ENCODE measurements at regions not wholly inside any gene's neighbourhood (a gene's known extent, or its start where the extent isn't known, plus 50 kb on each side); places are given as distances from the start of the nearest gene placed in this dataset.

GRCh38 chr3:110027446-110028080, 690.2 kb upstream of the DPPA4 start (continued):
- TF ChIP-seq STAT6 (CRISPR knock-in tag; conservative IDR thresholded peaks at IDR 0.05; ENCODE audit: low read depth): no peak
- no peak for TF ChIP-seq NFATC4 (CRISPR knock-in tag; IDR thresholded peaks at IDR 0.05)
- no peak for TF ChIP-seq ZNF396 (CRISPR knock-in tag; IDR thresholded peaks at IDR 0.05; ENCODE audit: borderline replicate concordance)
- no peak for TF ChIP-seq ZBTB21 (CRISPR knock-in tag; IDR thresholded peaks at IDR 0.05; ENCODE audit: borderline replicate concordance)
- no peak for TF ChIP-seq SMAD3 (CRISPR knock-in tag; IDR thresholded peaks at IDR 0.05; ENCODE audit: borderline replicate concordance)

DNA sequence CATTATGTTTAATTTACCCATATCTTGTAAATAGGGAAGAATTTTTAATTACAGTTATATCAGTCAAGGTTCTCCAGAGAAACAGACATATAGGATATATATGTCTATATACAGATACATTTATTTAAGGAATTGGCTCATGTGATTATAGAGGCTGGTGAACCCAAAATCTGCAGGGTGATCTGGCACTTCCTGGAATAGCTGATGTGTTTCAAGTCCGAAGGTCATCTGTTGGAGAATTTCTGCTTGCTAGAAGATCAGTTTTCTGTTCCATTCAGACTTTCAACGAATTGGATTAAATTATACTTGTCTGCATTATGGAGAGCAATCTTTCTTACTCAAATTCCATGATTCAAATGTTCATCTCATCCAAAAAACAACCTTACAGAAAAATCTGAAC, 694.6 kb upstream of the DPPA4 start:
- POLR2A ChIA-PET: no interaction called here
- ATAC-seq: no peak
- no peaks in the 10 kb centered on the region for H3K27me3 Mint-ChIP-seq (ENCODE audit: low read depth)

GRCh38 chr3:110059431-110059830, 722.1 kb upstream of the DPPA4 start:
- no peaks in the 10 kb centered on the region for H3K4me1 Mint-ChIP-seq
- no peak for DNase-seq (ENCODE audit: low spot score)
- peaks cover 6% of the 10 kb centered on the region for H3K9me3 Mint-ChIP-seq
- H3K27ac Mint-ChIP-seq: no peak overlapping the region
- H3K27me3 Mint-ChIP-seq (ENCODE audit: low read depth): no peaks in the 10 kb centered on the region
- H3K36me3 Mint-ChIP-seq: no peaks in the 10 kb centered on the region
- H3K4me3 Mint-ChIP-seq: no peak overlapping the region
- ChIA-PET POLR2A (no interaction called here), CTCF (no interaction called here)
- no peak for ATAC-seq
- no peak for TF ChIP-seq ZNF423 (CRISPR knock-in tag; IDR thresholded peaks at IDR 0.05)
- no peak for TF ChIP-seq MYBL2 (CRISPR knock-in tag; IDR thresholded peaks at IDR 0.05)
- TF ChIP-seq IRF1 (CRISPR knock-in tag; IDR thresholded peaks at IDR 0.05): no peak
- TF ChIP-seq, protein P1, sequence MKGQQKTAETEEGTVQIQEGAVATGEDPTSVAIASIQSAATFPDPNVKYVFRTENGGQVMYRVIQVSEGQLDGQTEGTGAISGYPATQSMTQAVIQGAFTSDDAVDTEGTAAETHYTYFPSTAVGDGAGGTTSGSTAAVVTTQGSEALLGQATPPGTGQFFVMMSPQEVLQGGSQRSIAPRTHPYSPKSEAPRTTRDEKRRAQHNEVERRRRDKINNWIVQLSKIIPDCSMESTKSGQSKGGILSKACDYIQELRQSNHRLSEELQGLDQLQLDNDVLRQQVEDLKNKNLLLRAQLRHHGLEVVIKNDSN (CRISPR knock-in tag; IDR thresholded peaks at IDR 0.05): no peak
- no peak for TF ChIP-seq SP1 (CRISPR knock-in tag; conservative IDR thresholded peaks at IDR 0.05)
- no peak for TF ChIP-seq PRRX2 (CRISPR knock-in tag; IDR thresholded peaks at IDR 0.05)
- TF ChIP-seq ATF2 (CRISPR knock-in tag; IDR thresholded peaks at IDR 0.05; ENCODE audit: borderline replicate concordance, low read depth): no peak
- no peak for TF ChIP-seq STAT6 (CRISPR knock-in tag; conservative IDR thresholded peaks at IDR 0.05; ENCODE audit: low read depth)

More for the DNA sequence above, 694.6 kb upstream of the DPPA4 start:
- Mint-ChIP-seq H3K27ac (no peak overlapping the region), H3K4me1 (no peaks in the 10 kb centered on the region), H3K9me3 (peaks cover 17% of the 10 kb centered on the region), H3K36me3 (peaks cover 3% of the 10 kb centered on the region), H3K4me3 (no peak overlapping the region)
- CTCF ChIA-PET: no interaction called here
- TF ChIP-seq IRF1 (CRISPR knock-in tag; IDR thresholded peaks at IDR 0.05) (no peak), SP1 (CRISPR knock-in tag; conservative IDR thresholded peaks at IDR 0.05) (no peak), NFATC4 (CRISPR knock-in tag; IDR thresholded peaks at IDR 0.05) (no peak), NR2C2 (CRISPR knock-in tag; IDR thresholded peaks at IDR 0.05) (no peak), ATF1 (CRISPR knock-in tag; IDR thresholded peaks at IDR 0.05) (no peak), ZNF396 (CRISPR knock-in tag; IDR thresholded peaks at IDR 0.05; ENCODE audit: borderline replicate concordance) (no peak), FOXK1 (CRISPR knock-in tag; IDR thresholded peaks at IDR 0.05) (no peak), AR (CRISPR knock-in tag; IDR thresholded peaks at IDR 0.05) (no peak)
- DNase-seq (ENCODE audit: low spot score): no peak

Data from WTC11 (cell line).